GM10266 (cell line): ENCODE measurements at regions not wholly inside any gene's neighbourhood (a gene's known extent, or its start where the extent isn't known, plus 50 kb on each side); places are given as distances from the start of the nearest gene placed in this dataset.

Experiments used
- DNase-seq: peaks from one replicate; pipeline ENCODE4 v3.0.0; 2012; ENCODE audit errors: extremely low spot score
- CTCF ChIP-seq: IDR thresholded peaks from 2 replicates; pipeline ENCODE4 v1.5.1; 2012; ENCODE audit warnings: mild to moderate bottlenecking, low read depth; ENCODE audit not compliant: control insufficient read depth, insufficient read depth; ENCODE audit errors: missing control alignments

DNA sequence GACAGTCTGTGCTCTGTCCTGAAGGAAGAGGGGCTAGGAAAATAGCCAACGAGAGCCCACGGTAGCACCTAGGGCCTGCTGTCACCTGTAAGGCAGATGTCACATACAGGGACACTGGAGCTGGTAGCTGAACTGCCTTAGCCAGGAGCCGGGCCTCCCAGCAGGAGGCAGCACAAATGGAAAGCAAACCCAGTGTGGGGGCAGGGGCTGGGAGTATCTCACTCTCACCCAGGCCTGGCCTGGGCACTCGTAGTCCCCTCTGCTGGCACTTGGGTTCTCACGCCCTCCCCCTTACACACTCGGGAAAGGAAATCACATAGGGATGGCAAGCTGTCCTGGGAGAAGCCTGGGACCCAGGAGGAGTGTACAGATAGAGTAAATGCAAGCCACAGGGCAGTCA, 173.1 kb upstream of the CHRNA7 start:
- TF ChIP-seq CTCF = no peak
- DNase-seq = no peak

GRCh38 chr15:31858026-31858425, 172.3 kb upstream of the CHRNA7 start:
- DNase-seq = no peak
- no peak for TF ChIP-seq CTCF

DNA sequence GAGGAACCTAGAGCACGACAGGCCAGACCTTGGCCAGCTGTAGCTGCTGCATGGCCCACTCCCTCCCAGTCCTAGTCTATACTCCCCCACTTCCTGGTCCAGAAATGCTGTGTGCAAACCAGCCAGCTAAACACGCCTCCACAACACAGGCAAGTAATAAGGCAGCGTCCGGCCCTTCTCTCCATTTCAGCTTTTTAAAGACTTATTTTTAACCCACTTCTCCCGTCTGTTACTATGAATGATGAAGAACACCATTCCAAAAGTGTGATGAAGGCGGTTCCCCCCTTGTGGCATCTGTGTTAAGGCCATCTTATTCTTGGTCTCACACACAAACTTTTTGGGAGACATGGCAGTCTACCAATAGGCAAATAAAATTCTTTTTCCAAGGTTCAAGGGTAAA, 164.1 kb upstream of the CHRNA7 start:
- DNase-seq = no peak
- no peak for TF ChIP-seq CTCF

DNA sequence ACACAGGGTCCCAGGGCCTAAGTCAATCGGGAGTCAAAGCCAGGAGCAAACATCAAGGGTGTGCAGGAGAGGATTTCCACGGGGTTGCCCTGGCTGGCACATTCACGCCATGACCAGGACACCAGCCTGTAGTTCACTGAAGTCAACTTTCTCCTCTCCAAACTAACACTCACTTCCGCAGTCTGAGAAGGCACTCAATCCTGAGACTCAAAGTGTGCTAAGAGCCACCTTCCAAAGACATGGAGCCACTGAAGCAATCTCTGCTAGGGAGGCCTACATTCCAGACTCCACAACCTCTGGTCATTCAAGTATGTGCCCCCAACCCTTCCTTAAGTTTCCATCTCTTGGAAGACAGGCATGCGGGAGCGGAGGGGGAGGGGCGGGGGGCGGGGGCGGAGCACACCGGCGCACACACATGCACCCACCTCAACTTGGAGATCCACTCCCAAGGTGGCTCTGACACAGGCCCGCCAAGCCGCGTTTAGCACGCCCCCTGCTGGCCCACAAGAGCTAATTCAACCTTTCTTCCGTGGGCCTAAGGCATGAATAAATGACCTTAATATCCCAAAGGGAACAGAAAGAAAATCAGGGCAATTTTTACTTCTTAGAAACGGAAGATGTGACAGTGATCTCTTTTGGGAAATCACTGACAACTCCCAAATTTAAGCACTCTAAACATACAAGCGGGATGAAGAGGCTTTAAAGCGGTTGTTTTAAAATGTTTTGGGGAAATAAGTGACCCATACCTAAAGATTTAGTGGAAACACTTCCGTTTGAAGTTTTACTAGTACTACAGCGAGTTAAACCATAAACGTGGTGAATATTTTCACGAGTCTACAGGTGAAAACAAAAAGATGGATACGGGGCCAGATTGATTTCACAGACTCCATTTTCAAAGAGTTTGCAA, 162.5 kb upstream of the CHRNA7 start:
- peak; percentile 93 for TF ChIP-seq CTCF
- DNase-seq = peak; percentile 69

DNA sequence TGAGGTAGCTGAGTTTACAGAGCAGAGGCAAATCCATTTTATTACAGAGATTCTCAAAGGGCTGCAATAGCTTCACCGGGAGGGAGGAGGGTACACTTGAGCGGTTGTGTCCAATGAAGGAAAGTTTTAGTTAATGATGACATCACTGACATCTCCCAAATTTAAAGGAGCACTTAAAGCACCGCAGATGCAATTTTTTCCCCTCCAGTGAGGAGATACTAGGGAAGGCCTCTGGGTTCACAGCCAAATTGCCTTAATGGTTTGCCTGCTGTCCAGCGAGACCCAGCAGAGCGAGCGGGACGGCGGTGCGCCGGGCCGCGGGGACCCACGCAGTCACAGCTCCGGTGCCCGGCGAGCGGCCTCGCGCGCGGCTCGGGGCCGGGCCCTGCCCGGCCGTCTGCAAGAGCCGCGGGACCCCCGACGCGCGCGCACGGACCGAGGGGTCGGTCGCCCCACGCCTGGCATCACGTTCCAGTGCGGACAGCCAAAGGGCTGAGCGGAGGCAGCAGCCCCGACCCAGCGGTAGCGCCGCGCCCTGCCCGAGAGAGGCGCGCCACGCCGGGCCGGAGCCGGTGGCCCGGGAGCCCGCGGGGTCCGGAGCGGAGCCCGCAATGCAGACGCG, 160.5 kb upstream of the CHRNA7 start:
- no peak for TF ChIP-seq CTCF
- DNase-seq = no peak

DNA sequence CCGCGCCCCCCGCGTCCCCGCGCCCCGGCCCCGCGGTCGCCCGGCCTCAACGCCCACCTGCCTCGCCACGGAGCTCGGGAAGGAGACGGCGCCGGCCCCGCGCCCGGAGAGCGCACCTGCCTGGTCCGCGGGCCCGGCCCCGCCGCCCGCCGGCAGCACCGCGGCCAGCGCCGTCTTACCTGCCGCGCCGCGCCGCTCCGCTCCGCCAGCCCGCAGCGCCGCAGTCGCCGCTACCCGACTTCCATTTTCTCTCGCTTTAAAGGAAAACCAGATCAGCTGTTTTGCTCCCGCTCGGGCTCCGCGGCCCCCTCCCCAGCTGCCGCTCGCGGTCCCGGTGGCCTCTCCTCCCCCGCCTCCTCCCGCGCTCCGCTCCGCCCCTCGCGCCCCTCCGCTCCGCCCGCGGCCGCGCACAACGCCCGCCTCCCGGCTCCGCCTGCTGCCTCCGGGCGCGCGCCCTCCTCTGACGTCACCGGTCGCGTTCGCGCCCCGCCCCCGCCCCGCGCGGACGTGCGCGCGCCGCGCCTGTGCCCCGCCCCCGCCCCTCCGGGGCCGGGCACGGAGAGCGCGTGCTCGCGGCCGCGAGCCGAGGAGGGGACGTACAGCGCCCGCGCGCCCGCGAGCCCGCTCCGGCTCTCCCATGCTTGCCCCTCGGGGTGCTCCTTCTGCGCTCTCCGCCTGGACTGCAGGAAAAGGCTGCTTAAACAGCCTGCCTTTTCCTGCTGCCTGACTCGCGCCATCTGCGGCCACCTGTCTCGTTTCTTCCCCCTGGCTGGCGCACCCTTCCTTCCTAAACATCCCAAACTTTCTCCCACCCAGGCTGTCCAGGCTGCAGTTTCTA, 159.8 kb upstream of the CHRNA7 start, which contains the start of gene OTUD7A:
Gene OTUD7A, minus strand, starts transcription at position 346 of the 838 bp plus-strand sequence.
- no peak for TF ChIP-seq CTCF

More for the DNA sequence above, 159.8 kb upstream of the CHRNA7 start, which contains the start of gene OTUD7A:
- peak; percentile 92 for DNase-seq
